GM12872 (cell line): ENCODE measurements at regions not wholly inside any gene's neighbourhood (a gene's known extent, or its start where the extent isn't known, plus 50 kb on each side); places are given as distances from the start of the nearest gene placed in this dataset.

ENCODE experiments used
- CTCF ChIP-seq: IDR thresholded peaks from 3 replicates; pipeline ENCODE4 v1.5.1; 2011; ENCODE audit warnings: low read depth, mild to moderate bottlenecking, low read length, moderate library complexity; ENCODE audit not compliant: insufficient read depth

- no peak for TF ChIP-seq CTCF
Measured at GRCh38 chr21:18493422-18493821, 89.8 kb upstream of the TMPRSS15 start.

GRCh38 chr21:18495523-18495922, 91.9 kb upstream of the TMPRSS15 start:
- no peak for TF ChIP-seq CTCF

- no peak for TF ChIP-seq CTCF
Measured at GRCh38 chr21:18498431-18498830, 94.8 kb upstream of the TMPRSS15 start.

- peak; percentile 49 for TF ChIP-seq CTCF
Measured at GRCh38 chr21:18499761-18500376, 96.3 kb upstream of the TMPRSS15 start.

GRCh38 chr21:18518054-18518481, 114.5 kb upstream of the TMPRSS15 start:
- no peak for TF ChIP-seq CTCF

GRCh38 chr21:18521204-18521603, 117.6 kb upstream of the TMPRSS15 start:
- TF ChIP-seq CTCF: no peak

- no peak for TF ChIP-seq CTCF
Measured at GRCh38 chr21:18522181-18522972, 118.8 kb upstream of the TMPRSS15 start.
